GM12878 (cell line): ENCODE measurements at regions not wholly inside any gene's neighbourhood (a gene's known extent, or its start where the extent isn't known, plus 50 kb on each side); places are given as distances from the start of the nearest gene placed in this dataset.

Experiments used
- CHD2 ChIP-seq: IDR thresholded peaks from 2 replicates; pipeline ENCODE4 v1.6.1; 2011; ENCODE audit warnings: low read depth, low read length, improper control_type of control experiment, borderline replicate concordance
- CHD4 ChIP-seq: fragments of 200-600 bp; sonication (generic); IDR thresholded peaks from 2 replicates; pipeline ENCODE4 v1.6.1; 2016; ENCODE audit warnings: mild to moderate bottlenecking
- MYC ChIP-seq: IDR thresholded peaks from 2 replicates; pipeline ENCODE4 v1.6.1; 2011; ENCODE audit warnings: mild to moderate bottlenecking, low read length, moderate library complexity, inconsistent platforms; ENCODE audit not compliant: insufficient read depth, insufficient replicate concordance, insufficient read length, severe bottlenecking
- RAD21 ChIP-seq: IDR thresholded peaks from 2 replicates; pipeline ENCODE4 v1.6.1; 2011; ENCODE audit warnings: mild to moderate bottlenecking, low read depth, low read length, moderate library complexity; ENCODE audit not compliant: insufficient read depth
- TCF12 ChIP-seq: IDR thresholded peaks from 2 replicates; pipeline ENCODE4 v1.6.1; 2011; ENCODE audit warnings: low read depth, mild to moderate bottlenecking, low read length
- TF ChIP-seq, protein P1 (sequence below), 3 experiments: IDR thresholded peaks in 2 of 3; conservative IDR thresholded peaks in 1 of 3; 2 replicates each; pipeline ENCODE4 v1.5.1; 2011; ENCODE audit warnings: low read depth in 3 of 3, low read length in 3 of 3, mild to moderate bottlenecking in 3 of 3, control low read depth in 2 of 3, moderate library complexity in 2 of 3, inconsistent platforms in 1 of 3, mixed read lengths in 1 of 3; ENCODE audit not compliant: control insufficient read depth in 2 of 3, insufficient read depth in 1 of 3; ENCODE audit errors: extremely low read depth in 1 of 3
- TF ChIP-seq, protein P2 (sequence below): fragments of 450-650 bp; IDR thresholded peaks from 2 replicates; pipeline ENCODE4 v1.6.1; 2017; ENCODE audit warnings: low read depth, mild to moderate bottlenecking, moderate library complexity

DNA sequence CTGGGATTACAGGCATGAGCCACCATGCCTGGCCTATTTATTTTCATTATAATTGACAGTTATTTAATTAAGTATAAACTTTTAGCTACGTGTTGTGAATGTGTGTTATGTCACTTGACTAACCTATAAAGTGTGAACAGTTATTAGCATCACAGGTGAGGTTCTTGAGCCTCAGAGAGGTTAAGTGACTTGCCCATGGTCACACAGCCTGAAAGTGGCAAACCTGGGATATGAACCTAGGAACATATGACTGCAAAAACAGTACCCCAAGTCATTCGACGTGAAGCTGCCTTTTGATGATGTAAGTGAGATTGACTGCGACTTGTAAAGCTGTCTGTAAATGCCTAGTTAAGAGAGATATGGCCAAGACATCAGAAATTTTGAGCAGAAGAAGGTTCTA is 77.9 kb upstream of the SALL4 start:
- no peak for TF ChIP-seq RAD21
- TF ChIP-seq MYC: no peak
- TF ChIP-seq CHD4: no peak
- TF ChIP-seq TCF12: no peak
- TF ChIP-seq, protein P1, sequence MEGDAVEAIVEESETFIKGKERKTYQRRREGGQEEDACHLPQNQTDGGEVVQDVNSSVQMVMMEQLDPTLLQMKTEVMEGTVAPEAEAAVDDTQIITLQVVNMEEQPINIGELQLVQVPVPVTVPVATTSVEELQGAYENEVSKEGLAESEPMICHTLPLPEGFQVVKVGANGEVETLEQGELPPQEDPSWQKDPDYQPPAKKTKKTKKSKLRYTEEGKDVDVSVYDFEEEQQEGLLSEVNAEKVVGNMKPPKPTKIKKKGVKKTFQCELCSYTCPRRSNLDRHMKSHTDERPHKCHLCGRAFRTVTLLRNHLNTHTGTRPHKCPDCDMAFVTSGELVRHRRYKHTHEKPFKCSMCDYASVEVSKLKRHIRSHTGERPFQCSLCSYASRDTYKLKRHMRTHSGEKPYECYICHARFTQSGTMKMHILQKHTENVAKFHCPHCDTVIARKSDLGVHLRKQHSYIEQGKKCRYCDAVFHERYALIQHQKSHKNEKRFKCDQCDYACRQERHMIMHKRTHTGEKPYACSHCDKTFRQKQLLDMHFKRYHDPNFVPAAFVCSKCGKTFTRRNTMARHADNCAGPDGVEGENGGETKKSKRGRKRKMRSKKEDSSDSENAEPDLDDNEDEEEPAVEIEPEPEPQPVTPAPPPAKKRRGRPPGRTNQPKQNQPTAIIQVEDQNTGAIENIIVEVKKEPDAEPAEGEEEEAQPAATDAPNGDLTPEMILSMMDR (IDR thresholded peaks at IDR 0.05 in 2 of 3, conservative IDR thresholded peaks at IDR 0.05 in 1 of 3; ENCODE audit: control insufficient read depth in 2 of 3, extremely low read depth in 1 of 3, insufficient read depth in 1 of 3, low read depth in 3 of 3, low read length in 3 of 3): no peak
- TF ChIP-seq CHD2: no peak
- TF ChIP-seq, protein P2, sequence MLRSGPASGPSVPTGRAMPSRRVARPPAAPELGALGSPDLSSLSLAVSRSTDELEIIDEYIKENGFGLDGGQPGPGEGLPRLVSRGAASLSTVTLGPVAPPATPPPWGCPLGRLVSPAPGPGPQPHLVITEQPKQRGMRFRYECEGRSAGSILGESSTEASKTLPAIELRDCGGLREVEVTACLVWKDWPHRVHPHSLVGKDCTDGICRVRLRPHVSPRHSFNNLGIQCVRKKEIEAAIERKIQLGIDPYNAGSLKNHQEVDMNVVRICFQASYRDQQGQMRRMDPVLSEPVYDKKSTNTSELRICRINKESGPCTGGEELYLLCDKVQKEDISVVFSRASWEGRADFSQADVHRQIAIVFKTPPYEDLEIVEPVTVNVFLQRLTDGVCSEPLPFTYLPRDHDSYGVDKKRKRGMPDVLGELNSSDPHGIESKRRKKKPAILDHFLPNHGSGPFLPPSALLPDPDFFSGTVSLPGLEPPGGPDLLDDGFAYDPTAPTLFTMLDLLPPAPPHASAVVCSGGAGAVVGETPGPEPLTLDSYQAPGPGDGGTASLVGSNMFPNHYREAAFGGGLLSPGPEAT: no peak
